Lung (tissue), 11 donors: ENCODE measurements at regions not wholly inside any gene's neighbourhood (a gene's known extent, or its start where the extent isn't known, plus 50 kb on each side); places are given as distances from the start of the nearest gene placed in this dataset.
"Not testable (repeated sequence)": the region's sequence is repeated elsewhere in the genome, so short reads cannot be mapped to it uniquely, and the experiment has no call there.

ENCODE experiments used
- ATAC-seq: fragments of 200-7000 bp; cut with Tn5 transposase; one replicate; pipeline ENCODE4 v1.9.1; 2020; ENCODE audit warnings: moderate number of reproducible peaks; ENCODE audit not compliant: insufficient read depth, low FRiP score
- DNase-seq, 3 donors: peaks; one replicate each; pipeline ENCODE4 v3.0.0-alpha.2; 2013 to 2017
- H3K27ac ChIP-seq, 2 donors: one replicate each; pipeline ENCODE4 v1.5.1; 2013; ENCODE audit warnings: mild to moderate bottlenecking in 2 of 2, moderate library complexity in 2 of 2, control low read depth in 1 of 2, inconsistent platforms in 1 of 2, low read depth in 1 of 2, low read length in 1 of 2
- H3K27me3 ChIP-seq, 3 donors: one replicate each; pipeline ENCODE4 v1.5.1; 2013; ENCODE audit warnings: low read length in 2 of 3; ENCODE audit not compliant: control insufficient read depth in 3 of 3, insufficient read depth in 3 of 3
- H3K36me3 ChIP-seq, 4 donors: one replicate each; pipeline ENCODE4 v1.5.1; 2013; ENCODE audit warnings: low read length in 4 of 4, mild to moderate bottlenecking in 1 of 4, moderate library complexity in 1 of 4; ENCODE audit not compliant: control insufficient read depth in 4 of 4, insufficient read depth in 4 of 4
- H3K4me1 ChIP-seq, 5 donors: one replicate each; pipeline ENCODE4 v1.5.1; 2013; ENCODE audit warnings: low read length in 5 of 5, mild to moderate bottlenecking in 2 of 5, moderate library complexity in 1 of 5; ENCODE audit not compliant: control insufficient read depth in 5 of 5, insufficient read depth in 5 of 5
- H3K4me3 ChIP-seq: one replicate; pipeline ENCODE4 v1.5.1; 2013; ENCODE audit warnings: mild to moderate bottlenecking, control low read depth, moderate library complexity
- H3K9ac ChIP-seq, 2 donors: one replicate each; pipeline ENCODE4 v1.5.1; 2013; ENCODE audit warnings: low read length in 2 of 2, control low read depth in 1 of 2; ENCODE audit not compliant: insufficient read depth in 1 of 2
- H3K9me3 ChIP-seq, 4 donors: one replicate each; pipeline ENCODE4 v1.5.1; 2013; ENCODE audit warnings: low read length in 3 of 4, mild to moderate bottlenecking in 1 of 4, moderate library complexity in 1 of 4; ENCODE audit not compliant: control insufficient read depth in 4 of 4, insufficient read depth in 3 of 4
- CTCF ChIP-seq: IDR thresholded peaks from 2 replicates; pipeline ENCODE4 v1.5.1; 2012; ENCODE audit warnings: mild to moderate bottlenecking; ENCODE audit errors: control extremely low read depth, extremely low read depth
- WGBS, 2 donors: extraction: QIAGEN DNeasy Blood & Tissue Kit; methylation state at CpG; one replicate each; pipeline ENCODE4 v1.1.7; 2013; 5-methylcytosine and 5-hydroxymethylcytosine counted together
- donor health status: control.
- donor health status: control.
- donor health status: Bipolar disorder and iron deficiency.
- donor health status: healthy.
- donor health status: DM: yes; HTN: yes; CAD: no.

DNA sequence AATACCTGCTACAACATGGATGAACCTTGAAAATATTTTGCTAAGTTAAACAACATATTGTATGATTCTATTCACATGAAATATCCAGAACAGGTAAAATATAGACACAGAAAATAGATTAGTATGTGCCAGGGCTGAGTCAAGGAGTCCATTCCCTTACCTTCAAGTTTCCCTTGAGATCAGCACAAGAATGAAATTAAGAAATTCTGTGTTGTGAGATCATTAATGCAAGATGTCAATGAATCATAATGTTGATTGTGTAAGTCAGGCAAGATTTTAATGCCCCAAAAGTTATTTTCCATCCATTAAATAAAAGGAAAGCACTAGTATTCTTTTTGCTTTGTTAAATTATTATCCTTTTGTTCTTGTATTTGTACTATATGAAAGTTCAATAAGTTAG is 139.4 kb downstream of the MRPL39 start:
- no peak for ATAC-seq
- DNase-seq: no peak
- Histone ChIP-seq H3K9ac (no peak overlapping the region), H3K27me3 (no peaks in the 10 kb centered on the region), H3K4me3 (no peak overlapping the region), H3K4me1 (no peaks in the 10 kb centered on the region), H3K9me3 (no peaks in the 10 kb centered on the region), H3K36me3 (no peaks in the 10 kb centered on the region), H3K27ac (no peak overlapping the region)
- TF ChIP-seq CTCF: no peak

- not testable (repeated sequence) for H3K4me3 ChIP-seq, H3K9ac ChIP-seq, H3K36me3 ChIP-seq, H3K9me3 ChIP-seq, DNase-seq, H3K27ac ChIP-seq, H3K4me1 ChIP-seq, H3K27me3 ChIP-seq, ATAC-seq
- WGBS, 2 donors: 81 to 84% methylated on average over 5 of the region's 5 CpGs
Observed at GRCh38 chr21:25467071-25467470, 140.2 kb downstream of the MRPL39 start.

DNA sequence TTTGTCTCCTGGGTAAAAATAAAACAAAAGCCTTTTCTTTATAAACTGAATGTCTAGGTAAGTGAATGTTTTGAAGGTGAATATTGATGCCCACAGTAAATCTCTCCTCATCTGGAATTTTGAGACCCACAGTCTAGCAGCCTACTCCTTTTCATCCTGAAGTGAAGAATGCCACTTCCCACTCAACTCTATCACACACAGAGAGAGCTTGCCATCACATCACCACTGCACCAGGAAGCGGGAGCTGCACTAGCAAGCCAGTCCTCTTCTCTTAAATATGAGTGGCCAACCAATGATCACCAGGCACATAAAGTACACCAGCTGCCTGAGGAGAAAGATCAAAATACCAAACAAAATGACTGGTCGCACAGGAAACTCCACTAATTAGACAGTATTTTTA is 140.8 kb downstream of the MRPL39 start:
- Histone ChIP-seq H3K27me3 (no peaks in the 10 kb centered on the region), H3K9ac (no peak overlapping the region), H3K27ac (no peak overlapping the region), H3K4me1 (no peaks in the 10 kb centered on the region), H3K4me3 (no peak overlapping the region), H3K9me3 (no peaks in the 10 kb centered on the region), H3K36me3 (no peaks in the 10 kb centered on the region)
- ATAC-seq (no peak), DNase-seq (no peak)
- WGBS, 2 donors: 91 to 93% methylated on average over 2 of the region's 2 CpGs
- no peak for TF ChIP-seq CTCF

DNA sequence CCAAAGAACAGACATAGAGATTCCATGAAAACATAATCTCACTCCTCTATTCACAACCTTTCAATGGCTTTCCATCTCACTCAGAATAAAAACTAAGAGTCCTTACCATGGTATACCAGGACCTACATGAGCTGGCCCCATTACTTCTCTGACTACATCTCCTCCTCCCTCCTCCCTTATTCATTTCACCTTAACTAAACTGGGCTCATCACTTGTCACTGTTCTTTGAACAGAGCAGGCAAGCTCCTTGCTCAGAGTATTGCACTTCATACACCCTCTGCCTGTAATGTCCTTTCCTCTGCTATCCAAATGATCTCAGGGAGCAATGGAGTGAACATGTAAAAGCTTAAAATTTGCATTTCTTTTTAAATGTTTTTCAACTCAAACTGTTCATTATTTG is 142.0 kb downstream of the MRPL39 start:
- H3K27ac ChIP-seq: no peak overlapping the region
- DNase-seq (no peak), ATAC-seq (no peak)
- H3K4me1 ChIP-seq: no peaks in the 10 kb centered on the region
- H3K27me3 ChIP-seq: no peaks in the 10 kb centered on the region
- H3K36me3 ChIP-seq: no peaks in the 10 kb centered on the region
- no peaks in the 10 kb centered on the region for H3K9me3 ChIP-seq
- no peak overlapping the region for H3K4me3 ChIP-seq
- H3K9ac ChIP-seq: no peak overlapping the region
- TF ChIP-seq CTCF: no peak
